BE2C (cell line): ENCODE measurements at regions not wholly inside any gene's neighbourhood (a gene's known extent, or its start where the extent isn't known, plus 50 kb on each side); places are given as distances from the start of the nearest gene placed in this dataset.

Source experiments
- DNase-seq: peaks from one replicate; pipeline ENCODE4 v3.0.0-alpha.2; 2020
- H3K27me3 ChIP-seq: fragments of 250-450 bp; sonication (Bioruptor Pico); 2 replicates; pipeline ENCODE4 v1.5.1; 2020; ENCODE audit warnings: mild to moderate bottlenecking
- H3K36me3 ChIP-seq: fragments of 250-450 bp; sonication (Bioruptor Pico); 2 replicates; pipeline ENCODE4 v1.5.1; 2020; ENCODE audit warnings: mild to moderate bottlenecking
- H3K4me1 ChIP-seq: fragments of 250-450 bp; sonication (Bioruptor Pico); 2 replicates; pipeline ENCODE4 v1.5.1; 2020
- H3K4me3 ChIP-seq: 2 replicates; pipeline ENCODE4 v1.5.1; 2011; ENCODE audit warnings: low read depth, low read length
- H3K9me3 ChIP-seq: fragments of 250-450 bp; sonication (Bioruptor Pico); 2 replicates; pipeline ENCODE4 v1.5.1; 2020
- TF ChIP-seq, protein P1 (sequence below): IDR thresholded peaks from 2 replicates; pipeline ENCODE4 v1.5.1; 2012; ENCODE audit warnings: mild to moderate bottlenecking, low read depth, low read length

GRCh38 chr3:23094412-23094811 lies 108.7 kb upstream of the UBE2E2 start:
- no peaks in the 10 kb centered on the region for H3K9me3 ChIP-seq
- H3K27me3 ChIP-seq, result no peaks in the 10 kb centered on the region
- no peaks in the 10 kb centered on the region for H3K4me1 ChIP-seq
- TF ChIP-seq, protein P1, sequence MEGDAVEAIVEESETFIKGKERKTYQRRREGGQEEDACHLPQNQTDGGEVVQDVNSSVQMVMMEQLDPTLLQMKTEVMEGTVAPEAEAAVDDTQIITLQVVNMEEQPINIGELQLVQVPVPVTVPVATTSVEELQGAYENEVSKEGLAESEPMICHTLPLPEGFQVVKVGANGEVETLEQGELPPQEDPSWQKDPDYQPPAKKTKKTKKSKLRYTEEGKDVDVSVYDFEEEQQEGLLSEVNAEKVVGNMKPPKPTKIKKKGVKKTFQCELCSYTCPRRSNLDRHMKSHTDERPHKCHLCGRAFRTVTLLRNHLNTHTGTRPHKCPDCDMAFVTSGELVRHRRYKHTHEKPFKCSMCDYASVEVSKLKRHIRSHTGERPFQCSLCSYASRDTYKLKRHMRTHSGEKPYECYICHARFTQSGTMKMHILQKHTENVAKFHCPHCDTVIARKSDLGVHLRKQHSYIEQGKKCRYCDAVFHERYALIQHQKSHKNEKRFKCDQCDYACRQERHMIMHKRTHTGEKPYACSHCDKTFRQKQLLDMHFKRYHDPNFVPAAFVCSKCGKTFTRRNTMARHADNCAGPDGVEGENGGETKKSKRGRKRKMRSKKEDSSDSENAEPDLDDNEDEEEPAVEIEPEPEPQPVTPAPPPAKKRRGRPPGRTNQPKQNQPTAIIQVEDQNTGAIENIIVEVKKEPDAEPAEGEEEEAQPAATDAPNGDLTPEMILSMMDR, result no peak
- no peak overlapping the region for H3K4me3 ChIP-seq
- H3K36me3 ChIP-seq, result no peaks in the 10 kb centered on the region
- DNase-seq, result no peak

DNA sequence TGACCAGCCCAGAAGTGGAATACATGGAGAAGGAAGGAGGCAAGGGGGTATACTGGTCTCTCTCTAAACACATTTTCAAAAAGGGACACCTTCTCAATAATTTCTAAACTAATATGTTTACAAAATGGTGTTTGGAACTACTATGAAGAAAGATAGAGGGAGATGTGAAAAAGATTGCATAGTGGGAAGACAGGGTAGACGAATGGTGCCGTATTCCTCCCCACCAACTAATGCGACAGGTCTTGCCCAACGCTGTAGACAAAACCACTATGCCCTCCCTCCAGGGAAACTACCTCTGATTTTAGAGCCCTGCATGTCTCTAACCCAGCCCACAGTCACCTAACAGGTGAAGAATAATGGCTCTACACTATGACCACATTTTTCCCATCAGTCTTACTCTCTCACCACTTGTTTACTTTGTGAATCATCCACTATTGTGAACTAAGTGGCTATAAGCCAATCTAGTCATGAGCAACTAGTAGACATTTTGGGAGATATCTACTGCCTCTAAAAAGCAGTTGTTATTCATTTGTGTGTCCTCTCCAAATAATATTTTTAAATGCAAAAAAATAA lies 108.2 kb upstream of the UBE2E2 start:
- H3K4me3 ChIP-seq, result no peak overlapping the region
- H3K4me1 ChIP-seq, result no peaks in the 10 kb centered on the region
- no peaks in the 10 kb centered on the region for H3K36me3 ChIP-seq
- H3K27me3 ChIP-seq, result no peaks in the 10 kb centered on the region
- no peaks in the 10 kb centered on the region for H3K9me3 ChIP-seq
- TF ChIP-seq, protein P1, result no peak
- no peak for DNase-seq

GRCh38 chr3:23096041-23096440 lies 107.1 kb upstream of the UBE2E2 start:
- H3K36me3 ChIP-seq, result no peaks in the 10 kb centered on the region
- no peak for DNase-seq
- no peaks in the 10 kb centered on the region for H3K27me3 ChIP-seq
- H3K9me3 ChIP-seq, result no peaks in the 10 kb centered on the region
- TF ChIP-seq, protein P1, result no peak
- no peak overlapping the region for H3K4me3 ChIP-seq
- no peaks in the 10 kb centered on the region for H3K4me1 ChIP-seq

- no peaks in the 10 kb centered on the region for H3K27me3 ChIP-seq
- TF ChIP-seq, protein P1, result no peak
- H3K9me3 ChIP-seq, result no peaks in the 10 kb centered on the region
- H3K4me1 ChIP-seq, result no peaks in the 10 kb centered on the region
- no peaks in the 10 kb centered on the region for H3K36me3 ChIP-seq
- no peak for DNase-seq
- no peak overlapping the region for H3K4me3 ChIP-seq
Measured at GRCh38 chr3:23099021-23099420, 104.1 kb upstream of the UBE2E2 start.

DNA sequence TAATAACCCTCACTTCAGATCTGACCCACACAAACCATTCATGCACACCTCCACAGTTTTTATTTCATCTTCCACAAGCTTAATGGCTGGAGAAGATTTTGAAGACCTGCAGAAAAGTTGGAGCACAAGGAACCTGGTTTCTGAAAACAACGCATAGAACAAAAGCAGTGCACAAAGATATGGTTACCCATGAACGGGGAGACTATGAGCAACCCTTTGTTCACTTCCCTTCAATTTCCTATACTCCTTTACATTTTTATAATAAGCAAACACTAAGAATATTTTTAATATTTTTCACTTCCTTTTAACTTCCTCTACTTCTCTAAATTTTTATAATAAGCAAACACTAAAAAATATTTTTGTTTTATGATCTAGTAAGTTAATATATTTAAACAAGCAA lies 103.5 kb upstream of the UBE2E2 start:
- no peaks in the 10 kb centered on the region for H3K9me3 ChIP-seq
- H3K4me3 ChIP-seq, result no peak overlapping the region
- no peaks in the 10 kb centered on the region for H3K27me3 ChIP-seq
- TF ChIP-seq, protein P1, result no peak
- H3K36me3 ChIP-seq, result no peaks in the 10 kb centered on the region
- DNase-seq, result no peak
- H3K4me1 ChIP-seq, result no peaks in the 10 kb centered on the region

DNA sequence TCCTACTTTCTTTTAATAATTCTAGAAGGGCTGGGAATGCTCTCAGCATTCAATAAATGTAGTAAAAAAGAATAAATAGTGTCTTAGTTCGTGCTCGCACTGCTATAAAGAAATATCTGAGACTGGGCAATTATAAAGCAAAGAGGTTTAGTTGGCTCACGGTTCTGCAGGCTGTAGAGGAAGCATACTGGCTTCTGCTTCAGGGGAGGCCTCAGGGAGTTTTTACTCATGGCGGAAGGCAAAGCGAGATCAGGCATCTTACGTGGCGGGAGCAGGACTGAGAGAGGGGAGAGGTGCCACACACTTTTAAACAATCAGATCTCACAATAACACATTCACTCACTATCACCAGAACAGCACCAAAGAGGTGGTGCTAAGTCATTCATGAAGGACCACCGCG lies 103.0 kb upstream of the UBE2E2 start:
- no peak overlapping the region for H3K4me3 ChIP-seq
- DNase-seq, result no peak
- H3K27me3 ChIP-seq, result no peaks in the 10 kb centered on the region
- H3K36me3 ChIP-seq, result no peaks in the 10 kb centered on the region
- TF ChIP-seq, protein P1, result no peak
- H3K4me1 ChIP-seq, result no peaks in the 10 kb centered on the region
- no peaks in the 10 kb centered on the region for H3K9me3 ChIP-seq
